ENCODE measurements at regions not wholly inside any gene's neighbourhood (a gene's known extent, or its start where the extent isn't known, plus 50 kb on each side); places are given as distances from the start of the nearest gene placed in this dataset.

DNA sequence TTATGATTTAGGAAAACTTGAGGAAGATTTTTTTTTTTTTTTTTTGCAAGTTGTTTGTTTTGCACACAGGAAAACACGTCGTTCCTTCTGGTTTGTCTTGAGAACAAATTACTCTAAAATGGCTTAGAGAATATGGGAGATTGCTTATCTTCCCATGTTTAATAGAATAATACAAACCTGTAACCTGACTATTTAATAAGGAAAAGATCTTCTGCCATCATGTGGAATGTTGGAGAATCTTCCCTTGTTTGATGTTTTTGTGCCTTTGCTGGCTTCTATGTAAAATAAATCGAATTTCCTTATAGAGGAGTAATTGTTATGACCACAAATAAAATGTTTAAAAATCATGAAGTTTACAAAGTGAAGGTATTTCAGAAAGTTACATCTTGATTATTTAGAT, 818.8 kb downstream of the GATA3 start:
- ATAC-seq (no peak), DNase-seq (no peak)
- Histone ChIP-seq H3K27ac (no peak overlapping the region), H3K4me3 (no peak overlapping the region), H3K27me3 (ENCODE audit: low read depth) (no peaks in the 10 kb centered on the region), H3K9me3 (no peaks in the 10 kb centered on the region), H3K4me1 (no peaks in the 10 kb centered on the region), H3K36me3 (no peaks in the 10 kb centered on the region)
- intact Hi-C loops (cut with DNase I), result no loop called here
- TF ChIP-seq, protein P1, sequence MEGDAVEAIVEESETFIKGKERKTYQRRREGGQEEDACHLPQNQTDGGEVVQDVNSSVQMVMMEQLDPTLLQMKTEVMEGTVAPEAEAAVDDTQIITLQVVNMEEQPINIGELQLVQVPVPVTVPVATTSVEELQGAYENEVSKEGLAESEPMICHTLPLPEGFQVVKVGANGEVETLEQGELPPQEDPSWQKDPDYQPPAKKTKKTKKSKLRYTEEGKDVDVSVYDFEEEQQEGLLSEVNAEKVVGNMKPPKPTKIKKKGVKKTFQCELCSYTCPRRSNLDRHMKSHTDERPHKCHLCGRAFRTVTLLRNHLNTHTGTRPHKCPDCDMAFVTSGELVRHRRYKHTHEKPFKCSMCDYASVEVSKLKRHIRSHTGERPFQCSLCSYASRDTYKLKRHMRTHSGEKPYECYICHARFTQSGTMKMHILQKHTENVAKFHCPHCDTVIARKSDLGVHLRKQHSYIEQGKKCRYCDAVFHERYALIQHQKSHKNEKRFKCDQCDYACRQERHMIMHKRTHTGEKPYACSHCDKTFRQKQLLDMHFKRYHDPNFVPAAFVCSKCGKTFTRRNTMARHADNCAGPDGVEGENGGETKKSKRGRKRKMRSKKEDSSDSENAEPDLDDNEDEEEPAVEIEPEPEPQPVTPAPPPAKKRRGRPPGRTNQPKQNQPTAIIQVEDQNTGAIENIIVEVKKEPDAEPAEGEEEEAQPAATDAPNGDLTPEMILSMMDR (IDR thresholded peaks at IDR 0.05), result no peak

DNA sequence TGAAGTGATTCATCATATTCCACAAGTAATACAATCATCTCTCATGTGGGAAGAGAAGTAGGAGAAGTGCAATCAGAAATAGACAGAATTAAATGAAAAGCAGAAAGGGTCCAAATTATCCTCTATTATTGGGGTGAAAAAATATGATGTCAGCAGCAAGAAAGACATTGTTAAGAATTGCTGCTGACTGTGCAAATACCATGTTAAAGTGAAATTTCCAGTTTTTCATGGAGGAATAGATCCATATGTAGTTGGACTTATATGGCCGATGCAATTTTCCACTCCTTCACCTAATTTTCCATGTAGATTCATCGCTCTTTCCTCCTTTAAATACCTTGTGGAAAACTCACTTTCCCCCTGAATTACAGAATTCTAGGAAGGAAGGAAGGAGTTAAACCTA, 819.8 kb downstream of the GATA3 start:
- intact Hi-C loops (cut with DNase I), result no loop called here
- TF ChIP-seq, protein P1 (IDR thresholded peaks at IDR 0.05), result no peak
- Histone ChIP-seq H3K9me3 (no peaks in the 10 kb centered on the region), H3K4me3 (no peak overlapping the region), H3K27me3 (ENCODE audit: low read depth) (no peaks in the 10 kb centered on the region), H3K27ac (no peak overlapping the region), H3K4me1 (no peaks in the 10 kb centered on the region), H3K36me3 (no peaks in the 10 kb centered on the region)
- no peak for DNase-seq
- no peak for ATAC-seq

DNA sequence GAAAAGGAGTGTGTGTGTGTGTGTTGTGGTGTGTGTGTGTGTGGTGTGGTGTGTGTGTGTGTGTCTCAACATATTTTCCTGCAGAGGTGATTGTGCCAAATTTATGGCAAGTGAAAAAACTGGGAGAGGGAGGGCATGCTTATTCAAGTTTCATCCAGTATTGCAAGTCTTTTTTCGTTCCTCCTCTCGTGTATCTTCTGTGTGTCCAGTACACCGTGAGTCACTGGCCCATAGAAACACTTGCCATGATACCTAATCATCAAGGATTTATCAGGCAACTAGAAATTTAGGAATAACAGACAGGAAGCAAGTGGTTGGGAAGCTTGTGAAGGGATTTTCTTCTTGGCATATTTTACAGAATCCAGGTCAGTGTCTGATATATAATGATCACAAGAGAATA, 820.5 kb downstream of the GATA3 start:
- intact Hi-C loops (cut with DNase I), result no loop called here
- Histone ChIP-seq H3K9me3 (no peaks in the 10 kb centered on the region), H3K4me1 (no peaks in the 10 kb centered on the region), H3K4me3 (no peak overlapping the region), H3K36me3 (no peaks in the 10 kb centered on the region), H3K27me3 (ENCODE audit: low read depth) (no peaks in the 10 kb centered on the region), H3K27ac (no peak overlapping the region)
- TF ChIP-seq, protein P1 (IDR thresholded peaks at IDR 0.05), result no peak
- DNase-seq (no peak), ATAC-seq (no peak)

DNA sequence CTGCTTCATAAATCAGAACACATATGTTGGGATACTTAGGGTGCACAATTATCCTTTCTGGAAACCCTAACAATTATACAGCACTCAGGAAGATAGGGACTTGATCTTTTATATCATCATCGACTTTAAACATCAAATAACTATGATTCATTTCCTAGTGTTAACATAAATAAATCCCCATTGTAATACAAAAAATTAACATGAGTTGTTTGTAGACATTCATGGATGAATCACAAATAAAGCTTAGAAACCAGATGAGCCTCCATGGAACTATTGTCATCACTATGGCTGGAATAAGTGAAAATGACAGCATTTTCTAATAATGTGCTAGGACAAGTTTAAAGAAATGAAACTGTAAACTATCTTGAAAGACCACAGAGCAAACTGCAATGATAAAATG, 821.7 kb downstream of the GATA3 start:
- DNase-seq, result no peak
- H3K9me3 ChIP-seq, result no peaks in the 10 kb centered on the region
- no peak overlapping the region for H3K4me3 ChIP-seq
- intact Hi-C loops (cut with DNase I), result no loop called here
- no peaks in the 10 kb centered on the region for H3K27me3 ChIP-seq (ENCODE audit: low read depth)
- H3K27ac ChIP-seq, result no peak overlapping the region
- TF ChIP-seq, protein P1 (IDR thresholded peaks at IDR 0.05), result no peak
- no peak for ATAC-seq
- no peaks in the 10 kb centered on the region for H3K36me3 ChIP-seq
- H3K4me1 ChIP-seq, result no peaks in the 10 kb centered on the region

DNA sequence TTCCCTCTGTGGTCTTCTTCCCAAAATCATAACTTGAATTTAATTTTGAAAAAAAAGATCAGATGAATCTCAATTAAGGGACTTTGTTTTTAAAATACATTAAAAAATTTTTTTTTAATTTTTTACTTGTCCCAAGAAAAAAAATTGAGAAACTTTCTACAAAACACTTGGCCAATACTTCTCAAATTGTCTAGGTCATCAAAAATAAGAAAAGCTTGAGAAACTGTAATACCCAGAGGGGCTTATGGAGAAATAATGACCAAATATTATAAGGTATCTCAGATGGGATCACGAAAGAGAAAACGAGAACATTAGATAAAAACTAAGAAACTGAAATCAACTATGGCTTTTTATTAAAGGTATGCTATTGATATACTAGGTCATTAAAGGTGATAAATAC, 835.0 kb downstream of the GATA3 start:
- H3K4me3 ChIP-seq, result no peak overlapping the region
- no peaks in the 10 kb centered on the region for H3K4me1 ChIP-seq
- intact Hi-C loops (cut with DNase I), result no loop called here
- no peaks in the 10 kb centered on the region for H3K36me3 ChIP-seq
- no peak for DNase-seq
- no peak overlapping the region for H3K27ac ChIP-seq
- no peaks in the 10 kb centered on the region for H3K9me3 ChIP-seq
- H3K27me3 ChIP-seq (ENCODE audit: low read depth), result no peaks in the 10 kb centered on the region
- no peak for ATAC-seq
- TF ChIP-seq, protein P1 (IDR thresholded peaks at IDR 0.05), result no peak

DNA sequence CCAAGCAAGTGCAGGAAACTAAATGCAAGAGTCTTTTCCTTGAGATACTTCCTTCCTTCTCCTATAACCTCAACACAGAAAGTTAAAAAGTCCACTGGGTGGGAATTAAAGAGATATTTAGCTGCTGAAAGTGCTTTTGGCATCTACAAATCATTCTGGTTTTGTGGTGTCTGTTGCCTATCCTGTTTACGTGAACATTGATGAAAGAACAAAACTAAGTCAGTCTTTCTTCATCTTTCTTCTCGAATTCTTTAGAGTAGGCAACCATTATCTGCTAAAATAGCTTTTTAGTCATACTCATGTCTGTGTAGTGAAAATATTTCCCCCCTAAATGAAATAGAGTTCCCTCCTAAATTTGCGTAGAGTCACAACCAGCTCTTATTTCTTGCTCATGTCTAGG, 838.6 kb downstream of the GATA3 start:
- no peak for ATAC-seq

More for the DNA sequence above, 838.6 kb downstream of the GATA3 start:
- Histone ChIP-seq H3K4me3 (no peak overlapping the region), H3K9me3 (no peaks in the 10 kb centered on the region), H3K27me3 (ENCODE audit: low read depth) (no peaks in the 10 kb centered on the region), H3K4me1 (no peaks in the 10 kb centered on the region), H3K27ac (no peak overlapping the region), H3K36me3 (no peaks in the 10 kb centered on the region)
- DNase-seq, result no peak
- TF ChIP-seq, protein P1 (IDR thresholded peaks at IDR 0.05), result no peak
- intact Hi-C loops (cut with DNase I), result no loop called here
